ENCODE measurements at regions not wholly inside any gene's neighbourhood (a gene's known extent, or its start where the extent isn't known, plus 50 kb on each side); places are given as distances from the start of the nearest gene placed in this dataset.
A peak's percentile ranks its signal among the peaks of the same experiment; 100 is the strongest.

GRCh38 chr2:45279356-45279755, 270.1 kb upstream of the SIX2 start:
- H3K27ac ChIP-seq = peak overlapping the region; percentile 98
- TF ChIP-seq, protein P1, sequence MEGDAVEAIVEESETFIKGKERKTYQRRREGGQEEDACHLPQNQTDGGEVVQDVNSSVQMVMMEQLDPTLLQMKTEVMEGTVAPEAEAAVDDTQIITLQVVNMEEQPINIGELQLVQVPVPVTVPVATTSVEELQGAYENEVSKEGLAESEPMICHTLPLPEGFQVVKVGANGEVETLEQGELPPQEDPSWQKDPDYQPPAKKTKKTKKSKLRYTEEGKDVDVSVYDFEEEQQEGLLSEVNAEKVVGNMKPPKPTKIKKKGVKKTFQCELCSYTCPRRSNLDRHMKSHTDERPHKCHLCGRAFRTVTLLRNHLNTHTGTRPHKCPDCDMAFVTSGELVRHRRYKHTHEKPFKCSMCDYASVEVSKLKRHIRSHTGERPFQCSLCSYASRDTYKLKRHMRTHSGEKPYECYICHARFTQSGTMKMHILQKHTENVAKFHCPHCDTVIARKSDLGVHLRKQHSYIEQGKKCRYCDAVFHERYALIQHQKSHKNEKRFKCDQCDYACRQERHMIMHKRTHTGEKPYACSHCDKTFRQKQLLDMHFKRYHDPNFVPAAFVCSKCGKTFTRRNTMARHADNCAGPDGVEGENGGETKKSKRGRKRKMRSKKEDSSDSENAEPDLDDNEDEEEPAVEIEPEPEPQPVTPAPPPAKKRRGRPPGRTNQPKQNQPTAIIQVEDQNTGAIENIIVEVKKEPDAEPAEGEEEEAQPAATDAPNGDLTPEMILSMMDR (conservative IDR thresholded peaks at IDR 0.05) = no peak

GRCh38 chr2:45278365-45279078, 269.3 kb upstream of the SIX2 start:
- TF ChIP-seq, protein P1 (conservative IDR thresholded peaks at IDR 0.05) = no peak
- H3K27ac ChIP-seq = peak overlapping the region; percentile 98

- TF ChIP-seq, protein P1 (conservative IDR thresholded peaks at IDR 0.05) = no peak
- peak overlapping the region; percentile 98 for H3K27ac ChIP-seq
Measured at GRCh38 chr2:45276914-45277313, 267.7 kb upstream of the SIX2 start.

DNA sequence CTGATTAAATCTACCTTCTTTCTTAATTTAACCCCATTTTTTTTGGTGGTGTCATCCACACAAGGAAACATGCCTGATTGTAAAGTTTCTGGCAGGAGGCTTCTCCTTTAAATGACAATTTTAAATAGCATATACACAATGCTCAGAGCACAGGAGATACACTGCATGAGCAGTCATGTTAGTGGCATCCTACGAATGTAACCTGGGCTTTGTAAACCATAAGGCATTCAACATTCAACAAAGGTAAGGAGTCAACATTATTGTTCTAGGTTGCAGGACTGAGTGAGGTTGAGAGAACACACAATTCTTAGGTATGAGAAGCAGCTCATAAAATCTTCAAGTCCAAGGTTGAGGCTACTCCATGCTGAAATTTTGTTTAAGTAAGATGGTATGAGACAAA, 266.6 kb upstream of the SIX2 start:
- H3K27ac ChIP-seq = peak overlapping the region; percentile 98
- TF ChIP-seq, protein P1 (conservative IDR thresholded peaks at IDR 0.05) = no peak

- H3K27ac ChIP-seq = peak overlapping the region; percentile 98
- TF ChIP-seq, protein P1 (conservative IDR thresholded peaks at IDR 0.05) = no peak
Measured at GRCh38 chr2:45275242-45275805, 266.1 kb upstream of the SIX2 start.

- H3K27ac ChIP-seq = peak overlapping the region; percentile 98
- TF ChIP-seq, protein P1 (conservative IDR thresholded peaks at IDR 0.05) = no peak
Measured at GRCh38 chr2:45274250-45274926, 265.1 kb upstream of the SIX2 start.

DNA sequence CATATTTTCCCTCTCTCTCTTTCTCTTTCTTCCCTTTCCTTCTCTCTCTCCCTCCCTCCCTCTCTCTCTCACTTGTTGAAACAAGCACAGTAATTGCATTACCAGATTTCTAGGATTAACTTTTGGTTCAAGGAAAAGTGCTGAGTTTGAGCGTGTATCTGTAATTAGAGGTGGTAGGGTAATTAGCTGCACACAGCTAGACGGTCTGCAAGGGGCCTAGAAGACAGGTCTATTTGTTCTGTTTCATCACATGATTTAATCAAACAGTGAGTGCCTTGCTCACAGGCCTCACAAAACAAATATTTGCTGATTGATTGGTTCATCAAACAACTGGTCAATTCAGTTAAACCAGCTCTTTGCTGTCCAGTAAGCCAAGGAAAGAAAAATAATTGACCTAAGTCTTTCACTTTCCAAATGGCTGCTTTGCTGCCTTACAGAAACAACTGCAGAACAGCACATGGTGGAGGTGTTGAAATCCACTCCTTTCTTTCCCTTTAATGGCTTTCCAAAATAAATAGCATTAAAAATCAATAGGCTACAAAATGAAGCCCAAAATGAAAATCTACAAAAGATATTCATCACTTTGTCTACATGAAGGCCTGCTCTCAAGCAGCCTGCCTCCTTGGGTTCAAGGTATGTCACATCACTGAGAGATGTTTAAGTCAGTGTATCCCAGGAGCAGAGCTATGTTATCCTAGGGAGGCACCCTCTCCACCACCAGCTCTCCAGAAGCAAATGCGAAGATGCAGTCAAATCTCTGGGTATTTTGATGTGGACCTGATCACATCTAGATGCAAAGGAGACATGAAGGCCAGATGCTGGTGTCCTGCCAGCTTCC, 264.4 kb upstream of the SIX2 start:
- H3K27ac ChIP-seq = peak overlapping the region; percentile 98
- TF ChIP-seq, protein P1 (conservative IDR thresholded peaks at IDR 0.05) = no peak

Data from VCaP (cell line).